ENCODE measurements at regions not wholly inside any gene's neighbourhood (a gene's known extent, or its start where the extent isn't known, plus 50 kb on each side); places are given as distances from the start of the nearest gene placed in this dataset.

GRCh38 chr16:48930951-48931553, 321.1 kb upstream of the N4BP1 start:
- TF ChIP-seq EZH2 (IDR thresholded peaks at IDR 0.05; ENCODE audit: borderline replicate concordance, insufficient read depth, low read depth, low read length, poor library complexity, severe bottlenecking) = no peak
- TF ChIP-seq CTCF (IDR thresholded peaks at IDR 0.05) = no peak

Data from B cell (primary cell).